Large intestine (tissue), 3 donors: ENCODE measurements at regions not wholly inside any gene's neighbourhood (a gene's known extent, or its start where the extent isn't known, plus 50 kb on each side); places are given as distances from the start of the nearest gene placed in this dataset.

Experiments
- DNase-seq, 2 donors: peaks; one replicate each; pipeline versions ENCODE4 v3.0.0 to v3.0.0-alpha.2; 2013
- H3K27ac ChIP-seq: one replicate; pipeline ENCODE4 v1.5.1; 2013; ENCODE audit warnings: low read length
- H3K27me3 ChIP-seq: 2 replicates; pipeline ENCODE4 v1.6.1; 2013; ENCODE audit warnings: low read length; ENCODE audit not compliant: control insufficient read depth, insufficient read depth
- H3K36me3 ChIP-seq: 2 replicates; pipeline ENCODE4 v1.6.1; 2013; ENCODE audit warnings: low read length; ENCODE audit not compliant: control insufficient read depth, insufficient read depth
- H3K4me1 ChIP-seq: one replicate; pipeline ENCODE4 v1.6.1; 2013; ENCODE audit warnings: low read length; ENCODE audit not compliant: control insufficient read depth, insufficient read depth
- H3K4me3 ChIP-seq: one replicate; pipeline ENCODE4 v1.5.1; 2013; ENCODE audit warnings: low read length
- H3K9me3 ChIP-seq: one replicate; pipeline ENCODE4 v1.6.1; 2013; ENCODE audit warnings: mild to moderate bottlenecking, low read depth, low read length, moderate library complexity; ENCODE audit not compliant: control insufficient read depth
- WGBS: methylation state at CpG from one replicate; pipeline ENCODE4 v1.1.5; 2013; ENCODE audit warnings: low lambda C conversion rate; ENCODE audit not compliant: insufficient coverage; 5-methylcytosine and 5-hydroxymethylcytosine counted together

- Histone ChIP-seq H3K4me1 (no peaks in the 10 kb centered on the region), H3K9me3 (no peaks in the 10 kb centered on the region), H3K27ac (no peak overlapping the region), H3K4me3 (no peak overlapping the region), H3K27me3 (no peaks in the 10 kb centered on the region), H3K36me3 (no peaks in the 10 kb centered on the region)
- no peak for DNase-seq
- WGBS: 30% methylated on average over 3 of the region's 6 CpGs
Measured at GRCh38 chr1:194535369-194535768, 1349.0 kb upstream of the B3GALT2 start.

DNA sequence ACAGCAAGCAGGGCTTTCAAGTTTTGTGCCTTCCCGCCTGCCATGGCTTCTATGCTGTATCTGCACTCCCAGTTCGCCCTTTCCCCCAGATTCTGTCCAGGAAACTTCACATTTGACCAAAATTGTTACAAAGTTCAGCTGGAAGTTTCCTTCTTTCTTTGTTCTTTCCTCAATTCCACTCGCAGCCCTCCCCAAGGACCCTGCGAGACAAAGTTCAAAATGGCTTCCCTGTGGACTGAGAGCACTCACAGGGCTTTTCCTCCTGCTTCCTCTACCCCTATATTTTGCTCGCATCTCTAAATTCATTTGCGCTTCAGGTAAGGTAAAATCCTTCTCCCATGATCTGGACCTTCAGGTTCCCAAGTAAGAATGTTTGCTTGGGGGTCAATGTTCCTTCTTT, 1348.4 kb upstream of the B3GALT2 start:
- H3K27me3 ChIP-seq: no peaks in the 10 kb centered on the region
- H3K27ac ChIP-seq: no peak overlapping the region
- H3K4me3 ChIP-seq: no peak overlapping the region
- no peaks in the 10 kb centered on the region for H3K4me1 ChIP-seq
- 61% methylated on average over 3 of the region's 6 CpGs for WGBS
- DNase-seq: no peak
- H3K36me3 ChIP-seq: no peaks in the 10 kb centered on the region
- no peaks in the 10 kb centered on the region for H3K9me3 ChIP-seq

DNA sequence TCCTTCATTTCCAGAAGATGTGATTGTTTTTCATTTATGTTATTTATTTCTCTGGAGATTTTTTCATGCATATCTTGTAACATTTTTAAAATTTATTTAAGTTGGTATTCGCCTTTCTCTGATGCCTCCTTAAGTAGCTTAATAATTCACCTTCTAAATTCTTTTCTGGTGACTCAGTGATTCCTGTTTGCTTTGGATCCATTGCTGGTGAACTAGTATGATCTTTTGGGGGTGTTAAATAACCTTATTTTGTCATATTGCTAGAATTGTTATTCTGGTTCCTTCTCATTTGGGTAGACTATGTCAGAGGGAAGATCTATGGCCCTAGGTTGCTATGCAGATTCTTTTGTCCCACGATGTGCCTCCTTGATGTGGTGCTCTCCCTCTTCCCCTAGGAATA, 1347.2 kb upstream of the B3GALT2 start:
- H3K4me3 ChIP-seq: no peak overlapping the region
- H3K27ac ChIP-seq: no peak overlapping the region
- no peaks in the 10 kb centered on the region for H3K36me3 ChIP-seq
- H3K9me3 ChIP-seq: no peaks in the 10 kb centered on the region
- H3K4me1 ChIP-seq: no peaks in the 10 kb centered on the region
- no peaks in the 10 kb centered on the region for H3K27me3 ChIP-seq
- 100% methylated on average over 1 of the region's 2 CpGs for WGBS
- no peak for DNase-seq

- no peak for DNase-seq
- 100% methylated on average over 2 of the region's 3 CpGs for WGBS
- Histone ChIP-seq H3K4me1 (no peaks in the 10 kb centered on the region), H3K36me3 (no peaks in the 10 kb centered on the region), H3K27ac (no peak overlapping the region), H3K4me3 (no peak overlapping the region), H3K9me3 (no peaks in the 10 kb centered on the region), H3K27me3 (no peaks in the 10 kb centered on the region)
Measured at GRCh38 chr1:194517567-194517966, 1331.2 kb upstream of the B3GALT2 start.

DNA sequence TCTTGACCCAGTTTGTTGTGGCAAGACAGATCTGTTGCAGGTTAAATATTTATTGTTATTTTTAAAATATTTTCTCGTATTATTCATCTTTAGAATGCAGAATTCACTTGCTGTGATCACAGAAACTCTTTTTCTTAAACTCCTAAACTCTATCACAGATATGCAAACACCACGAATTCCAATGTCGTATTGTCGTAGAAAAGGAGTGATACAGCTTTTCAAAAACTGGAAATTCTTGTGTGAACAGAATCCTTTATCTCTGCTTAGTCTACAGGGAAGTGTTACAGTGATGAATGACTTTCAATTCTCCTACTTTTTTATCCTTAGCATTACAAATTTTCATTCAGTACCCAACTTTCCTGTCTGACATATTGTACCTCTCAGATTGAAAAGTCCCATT, 1329.5 kb upstream of the B3GALT2 start:
- 67% methylated on average over 1 of the region's 4 CpGs for WGBS
- no peaks in the 10 kb centered on the region for H3K36me3 ChIP-seq
- DNase-seq: no peak
- no peak overlapping the region for H3K27ac ChIP-seq
- H3K4me3 ChIP-seq: no peak overlapping the region
- H3K4me1 ChIP-seq: no peaks in the 10 kb centered on the region
- no peaks in the 10 kb centered on the region for H3K27me3 ChIP-seq
- no peaks in the 10 kb centered on the region for H3K9me3 ChIP-seq

GRCh38 chr1:194512957-194513356, 1326.5 kb upstream of the B3GALT2 start:
- no peaks in the 10 kb centered on the region for H3K36me3 ChIP-seq
- H3K27me3 ChIP-seq: no peaks in the 10 kb centered on the region
- H3K4me1 ChIP-seq: no peaks in the 10 kb centered on the region
- no peak overlapping the region for H3K27ac ChIP-seq
- WGBS: no CpG with 5 or more reads among the region's 3 CpGs
- peaks cover 4% of the 10 kb centered on the region for H3K9me3 ChIP-seq
- DNase-seq: no peak
- H3K4me3 ChIP-seq: no peak overlapping the region

GRCh38 chr1:194512345-194512744, 1325.9 kb upstream of the B3GALT2 start:
- no peaks in the 10 kb centered on the region for H3K27me3 ChIP-seq
- 61% methylated on average over 2 of the region's 2 CpGs for whole genome bisulfite sequencing
- H3K27ac ChIP-seq: no peak overlapping the region
- H3K4me1 ChIP-seq: no peaks in the 10 kb centered on the region
- no peak for DNase-seq
- peaks cover 4% of the 10 kb centered on the region for H3K9me3 ChIP-seq
- H3K36me3 ChIP-seq: no peaks in the 10 kb centered on the region
- no peak overlapping the region for H3K4me3 ChIP-seq

DNA sequence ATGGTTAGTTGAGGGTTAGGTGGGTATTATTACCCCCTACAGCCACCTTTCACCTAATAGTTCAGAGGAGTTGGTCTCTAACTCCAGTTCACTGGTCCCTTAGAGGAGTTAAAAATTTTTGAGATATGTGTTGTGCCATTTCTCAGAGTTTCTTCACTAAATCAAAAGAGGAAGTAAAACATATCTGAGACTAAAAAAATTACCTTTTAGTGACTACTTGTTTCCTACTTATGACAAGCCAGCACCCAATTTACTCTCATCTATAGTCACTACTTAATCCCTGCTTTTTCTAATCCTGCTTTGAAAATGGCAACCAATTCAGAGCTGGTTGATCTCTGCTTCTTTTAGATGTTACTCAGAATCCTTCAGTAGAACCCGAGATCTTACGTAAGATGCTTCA, 1316.8 kb upstream of the B3GALT2 start:
- no peak overlapping the region for H3K27ac ChIP-seq

GRCh38 chr1:194495434-194495833, 1309.0 kb upstream of the B3GALT2 start:
- no CpG with 5 or more reads among the region's 1 CpG for WGBS
- no peaks in the 10 kb centered on the region for H3K27me3 ChIP-seq
- no peaks in the 10 kb centered on the region for H3K4me1 ChIP-seq
- no peaks in the 10 kb centered on the region for H3K9me3 ChIP-seq
- H3K4me3 ChIP-seq: no peak overlapping the region
- no peak overlapping the region for H3K27ac ChIP-seq
- no peak for DNase-seq
- H3K36me3 ChIP-seq: no peaks in the 10 kb centered on the region

More for the DNA sequence above, 1316.8 kb upstream of the B3GALT2 start:
- no peak overlapping the region for H3K4me3 ChIP-seq
- no peaks in the 10 kb centered on the region for H3K4me1 ChIP-seq
- DNase-seq: no peak
- no CpG with 5 or more reads among the region's 2 CpGs for WGBS
- no peaks in the 10 kb centered on the region for H3K36me3 ChIP-seq
- H3K9me3 ChIP-seq: no peaks in the 10 kb centered on the region
- H3K27me3 ChIP-seq: no peaks in the 10 kb centered on the region

DNA sequence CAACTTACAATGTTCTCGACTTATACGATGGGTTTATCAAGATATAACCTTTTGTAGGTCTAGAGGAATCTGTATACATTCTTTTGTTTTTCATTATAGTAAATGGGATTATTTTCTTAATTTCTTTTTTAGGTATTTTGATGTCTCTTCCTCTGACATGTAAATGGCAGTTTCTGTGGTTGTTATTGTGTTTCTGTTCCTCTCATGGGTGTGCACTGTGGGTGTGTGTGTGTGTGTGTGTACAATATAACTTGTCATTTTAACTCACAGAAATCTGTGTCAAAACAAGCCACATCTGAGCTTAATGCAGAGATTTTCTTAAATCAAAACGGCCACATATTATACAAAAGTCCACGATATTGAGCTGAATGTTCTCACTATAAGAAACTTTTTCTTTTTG, 1300.8 kb upstream of the B3GALT2 start:
- Histone ChIP-seq H3K4me3 (no peak overlapping the region), H3K27me3 (no peaks in the 10 kb centered on the region), H3K9me3 (no peaks in the 10 kb centered on the region), H3K36me3 (no peaks in the 10 kb centered on the region), H3K27ac (no peak overlapping the region), H3K4me1 (no peaks in the 10 kb centered on the region)
- WGBS: 100% methylated on average over 1 of the region's 4 CpGs
- no peak for DNase-seq

- H3K9me3 ChIP-seq: no peaks in the 10 kb centered on the region
- no peak for DNase-seq
- H3K4me3 ChIP-seq: no peak overlapping the region
- no peaks in the 10 kb centered on the region for H3K36me3 ChIP-seq
- no peak overlapping the region for H3K27ac ChIP-seq
- H3K27me3 ChIP-seq: no peaks in the 10 kb centered on the region
- H3K4me1 ChIP-seq: no peaks in the 10 kb centered on the region
Measured at GRCh38 chr1:194485432-194485831, 1299.0 kb upstream of the B3GALT2 start.
